Keratinocyte (primary cell): ENCODE measurements at regions not wholly inside any gene's neighbourhood (a gene's known extent, or its start where the extent isn't known, plus 50 kb on each side); places are given as distances from the start of the nearest gene placed in this dataset.
"Not testable (repeated sequence)": the region's sequence is repeated elsewhere in the genome, so short reads cannot be mapped to it uniquely, and the experiment has no call there.

Experiments
- DNase-seq: peaks from one replicate; pipeline ENCODE4 v3.0.0-alpha.2; 2011; ENCODE audit warnings: low read depth, missing footprints, low spot score
- FAIRE-seq: peaks from 2 replicates; lab custom pipeline; 2011; peaks lifted over from hg19 to GRCh38; lab: Jason Lieb, UNC
- H2AFZ ChIP-seq: 2 replicates; pipeline ENCODE4 v1.6.0; 2012; ENCODE audit warnings: low read length, control low read depth, inconsistent platforms; ENCODE audit not compliant: control insufficient read depth
- H3K27ac ChIP-seq: 2 replicates; pipeline ENCODE4 v1.5.1; 2011; ENCODE audit warnings: low read length; ENCODE audit not compliant: control insufficient read depth, insufficient read depth
- H3K27me3 ChIP-seq: 3 replicates; pipeline ENCODE4 v1.6.0; 2011; ENCODE audit warnings: low read length; ENCODE audit not compliant: control insufficient read depth, insufficient read depth; ENCODE audit errors: extremely low read depth
- H3K36me3 ChIP-seq, 2 experiments: 2 replicates in 1 of 2; 3 replicates in 1 of 2; pipeline ENCODE4 v1.5.1; 2011; ENCODE audit warnings: low read length in 2 of 2, mild to moderate bottlenecking in 1 of 2; ENCODE audit not compliant: control insufficient read depth in 2 of 2, insufficient read depth in 2 of 2; ENCODE audit errors: extremely low read depth in 1 of 2
- H3K4me1 ChIP-seq: 3 replicates; pipeline ENCODE4 v1.5.1; 2011; ENCODE audit warnings: low read length; ENCODE audit not compliant: control insufficient read depth, insufficient read depth; ENCODE audit errors: extremely low read depth
- H3K4me2 ChIP-seq: 3 replicates; pipeline ENCODE4 v1.6.0; 2011; ENCODE audit warnings: low read depth, low read length; ENCODE audit not compliant: control insufficient read depth, insufficient read depth; ENCODE audit errors: extremely low read depth
- H3K4me3 ChIP-seq, 3 experiments: fragments of 200-600 bp in 1 of 3; sonication (generic) in 1 of 3; 2 replicates in 2 of 3; 3 replicates in 1 of 3; pipeline ENCODE4 v1.5.1; 2011 to 2016; ENCODE audit warnings: low read length in 3 of 3, mild to moderate bottlenecking in 3 of 3, control low read depth in 2 of 3, inconsistent platforms in 1 of 3, low read depth in 1 of 3, mixed read lengths in 1 of 3, mixed run types in 1 of 3, moderate library complexity in 1 of 3; ENCODE audit not compliant: control insufficient read depth in 2 of 3, insufficient read depth in 2 of 3; ENCODE audit errors: extremely low read depth in 1 of 3
- H3K79me2 ChIP-seq: 2 replicates; pipeline ENCODE4 v1.6.0; 2012; ENCODE audit warnings: low read length; ENCODE audit not compliant: control insufficient read depth, insufficient read depth
- H3K9ac ChIP-seq: 3 replicates; pipeline ENCODE4 v1.6.0; 2011; ENCODE audit warnings: low read length; ENCODE audit not compliant: control insufficient read depth, insufficient read depth; ENCODE audit errors: extremely low read depth
- H3K9me1 ChIP-seq: 3 replicates; pipeline ENCODE4 v1.6.0; 2011; ENCODE audit warnings: low read length; ENCODE audit not compliant: control insufficient read depth, insufficient read depth; ENCODE audit errors: extremely low read depth
- H3K9me3 ChIP-seq: 2 replicates; pipeline ENCODE4 v1.5.1; 2012; ENCODE audit warnings: low read depth, low read length; ENCODE audit not compliant: control insufficient read depth
- H4K20me1 ChIP-seq: 3 replicates; pipeline ENCODE4 v1.6.0; 2011; ENCODE audit warnings: low read length; ENCODE audit not compliant: control insufficient read depth, insufficient read depth; ENCODE audit errors: extremely low read depth
- EZH2 ChIP-seq: IDR thresholded peaks from one replicate; pipeline ENCODE4 v1.6.1; 2012; ENCODE audit warnings: inconsistent platforms, mild to moderate bottlenecking, low read length, moderate library complexity
- dilution Hi-C: fragments of 300-500 bp; cut with MboI; formaldehyde crosslinking; loops from one replicate; pipeline ENCODE4 v1.7.0; 2020; ENCODE audit warnings: low sequenced_read_pairs; ENCODE audit not compliant: extremely low pct_ligation_motif_present
- TF ChIP-seq, protein P1 (sequence below), 3 experiments: IDR thresholded peaks in 1 of 3; conservative IDR thresholded peaks in 1 of 3; optimal IDR thresholded peaks in 1 of 3; 2 replicates in 2 of 3; 3 replicates in 1 of 3; pipeline versions ENCODE3 to v1.5.1; 2011; ENCODE audit warnings: low read length in 3 of 3, mild to moderate bottlenecking in 3 of 3, moderate library complexity in 2 of 3, control low read depth in 1 of 3, inconsistent platforms in 1 of 3; ENCODE audit not compliant: insufficient read depth in 2 of 3; ENCODE audit errors: extremely low read depth in 1 of 3

GRCh38 chr22:47304191-47304831 lies 541.9 kb downstream of the TBC1D22A start:
- Histone ChIP-seq H3K9ac (no peak overlapping the region), H3K27me3 (no peaks in the 10 kb centered on the region), H3K4me2 (no peak overlapping the region), H3K36me3 (no peaks in the 10 kb centered on the region), H4K20me1 (no peaks in the 10 kb centered on the region), H3K4me1 (no peaks in the 10 kb centered on the region), H3K4me3 (no peak overlapping the region), H3K27ac (no peak overlapping the region), H3K79me2 (no peaks in the 10 kb centered on the region), H2AFZ (no peak overlapping the region), H3K9me3 (peaks cover 5% of the 10 kb centered on the region), H3K9me1 (no peaks in the 10 kb centered on the region)
- TF ChIP-seq, protein P1, sequence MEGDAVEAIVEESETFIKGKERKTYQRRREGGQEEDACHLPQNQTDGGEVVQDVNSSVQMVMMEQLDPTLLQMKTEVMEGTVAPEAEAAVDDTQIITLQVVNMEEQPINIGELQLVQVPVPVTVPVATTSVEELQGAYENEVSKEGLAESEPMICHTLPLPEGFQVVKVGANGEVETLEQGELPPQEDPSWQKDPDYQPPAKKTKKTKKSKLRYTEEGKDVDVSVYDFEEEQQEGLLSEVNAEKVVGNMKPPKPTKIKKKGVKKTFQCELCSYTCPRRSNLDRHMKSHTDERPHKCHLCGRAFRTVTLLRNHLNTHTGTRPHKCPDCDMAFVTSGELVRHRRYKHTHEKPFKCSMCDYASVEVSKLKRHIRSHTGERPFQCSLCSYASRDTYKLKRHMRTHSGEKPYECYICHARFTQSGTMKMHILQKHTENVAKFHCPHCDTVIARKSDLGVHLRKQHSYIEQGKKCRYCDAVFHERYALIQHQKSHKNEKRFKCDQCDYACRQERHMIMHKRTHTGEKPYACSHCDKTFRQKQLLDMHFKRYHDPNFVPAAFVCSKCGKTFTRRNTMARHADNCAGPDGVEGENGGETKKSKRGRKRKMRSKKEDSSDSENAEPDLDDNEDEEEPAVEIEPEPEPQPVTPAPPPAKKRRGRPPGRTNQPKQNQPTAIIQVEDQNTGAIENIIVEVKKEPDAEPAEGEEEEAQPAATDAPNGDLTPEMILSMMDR (optimal IDR thresholded peaks at IDR 0.05 in 1 of 3, IDR thresholded peaks at IDR 0.05 in 1 of 3, conservative IDR thresholded peaks at IDR 0.05 in 1 of 3; ENCODE audit: extremely low read depth in 1 of 3, insufficient read depth in 2 of 3, low read length in 3 of 3): no peak
- no peak for TF ChIP-seq EZH2
- FAIRE-seq (no peak), DNase-seq (no peak)
- dilution Hi-C loops: no loop called here

- no peaks in the 10 kb centered on the region for H3K9me1 ChIP-seq
- DNase-seq (no peak), FAIRE-seq (no peak)
- H3K4me2 ChIP-seq: no peak overlapping the region
- no peaks in the 10 kb centered on the region for H3K36me3 ChIP-seq
- no peak for TF ChIP-seq EZH2
- TF ChIP-seq, protein P1 (optimal IDR thresholded peaks at IDR 0.05 in 1 of 3, IDR thresholded peaks at IDR 0.05 in 1 of 3, conservative IDR thresholded peaks at IDR 0.05 in 1 of 3; ENCODE audit: extremely low read depth in 1 of 3, insufficient read depth in 2 of 3, low read length in 3 of 3): no peak
- no peaks in the 10 kb centered on the region for H3K27me3 ChIP-seq
- peaks cover 5% of the 10 kb centered on the region for H3K9me3 ChIP-seq
- no peaks in the 10 kb centered on the region for H4K20me1 ChIP-seq
- no peaks in the 10 kb centered on the region for H3K4me1 ChIP-seq
- H3K4me3 ChIP-seq: no peak overlapping the region
- dilution Hi-C loops: no loop called here
- no peak overlapping the region for H3K9ac ChIP-seq
- no peak overlapping the region for H3K27ac ChIP-seq
- H2AFZ ChIP-seq: no peak overlapping the region
- no peaks in the 10 kb centered on the region for H3K79me2 ChIP-seq
These were observed 540.9 kb downstream of the TBC1D22A start for GRCh38 chr22:47303161-47303890.

GRCh38 chr22:47302587-47302986 lies 540.1 kb downstream of the TBC1D22A start:
- H3K27ac ChIP-seq, H3K36me3 ChIP-seq, H3K4me1 ChIP-seq, DNase-seq, dilution Hi-C loops, H2AFZ ChIP-seq, H3K9ac ChIP-seq, H3K79me2 ChIP-seq, H3K9me3 ChIP-seq, H3K27me3 ChIP-seq, H3K9me1 ChIP-seq, FAIRE-seq, H3K4me3 ChIP-seq, H3K4me2 ChIP-seq, H4K20me1 ChIP-seq: not testable (repeated sequence)
